SK-N-MC (cell line): ENCODE measurements at regions not wholly inside any gene's neighbourhood (a gene's known extent, or its start where the extent isn't known, plus 50 kb on each side); places are given as distances from the start of the nearest gene placed in this dataset.

Source experiments
- EZH2 ChIP-seq: fragments of 200-600 bp; sonication (generic); IDR thresholded peaks from one replicate; pipeline ENCODE4 v1.6.1; 2017; ENCODE audit warnings: antibody characterized with exemption
- FOXP2 ChIP-seq: optimal IDR thresholded peaks from 2 replicates; pipeline ENCODE3; 2011; ENCODE audit warnings: mild to moderate bottlenecking, moderate library complexity; ENCODE audit not compliant: insufficient read depth; ENCODE audit errors: extremely low read length, control extremely low read depth
- POLR2AphosphoS5 ChIP-seq: IDR thresholded peaks from 2 replicates; pipeline ENCODE4 v1.6.1; 2012; ENCODE audit warnings: mild to moderate bottlenecking, low read depth, low read length, borderline replicate concordance

- TF ChIP-seq EZH2 (no peak), POLR2AphosphoS5 (no peak), FOXP2 (no peak)
These were observed 86.3 kb upstream of the FAM171A1 start for GRCh38 chr10:15457382-15457781.
